ENCODE measurements at regions not wholly inside any gene's neighbourhood (a gene's known extent, or its start where the extent isn't known, plus 50 kb on each side); places are given as distances from the start of the nearest gene placed in this dataset.

GRCh38 chr14:65243766-65244442 lies 141.6 kb upstream of the MAX start:
- no peak for DNase-seq (ENCODE audit: low read depth in 4 of 4, low spot score in 3 of 4)

- DNase-seq (ENCODE audit: low read depth in 4 of 4, low spot score in 3 of 4), result no peak
These were observed 147.3 kb upstream of the MAX start for GRCh38 chr14:65249471-65250161.

- no peak for DNase-seq (ENCODE audit: low read depth in 4 of 4, low spot score in 3 of 4)
These were observed 147.8 kb upstream of the MAX start for GRCh38 chr14:65250162-65250495.

GRCh38 chr14:65251213-65251612 lies 148.9 kb upstream of the MAX start:
- no peak for DNase-seq (ENCODE audit: low read depth in 4 of 4, low spot score in 3 of 4)

GRCh38 chr14:65252482-65253255 lies 150.4 kb upstream of the MAX start:
- no peak for DNase-seq (ENCODE audit: low read depth in 4 of 4, low spot score in 3 of 4)

- DNase-seq (ENCODE audit: low read depth in 4 of 4, low spot score in 3 of 4), result no peak
These were observed 152.8 kb upstream of the MAX start for GRCh38 chr14:65255029-65255545.

GRCh38 chr14:65255583-65256461 lies 153.5 kb upstream of the MAX start:
- DNase-seq (ENCODE audit: low read depth in 4 of 4, low spot score in 3 of 4), result peak; percentile 16 to 57 (median 41)

GRCh38 chr14:65256714-65257113 lies 154.4 kb upstream of the MAX start:
- DNase-seq (ENCODE audit: low read depth in 4 of 4, low spot score in 3 of 4), result no peak

GRCh38 chr14:65257425-65257824 lies 155.1 kb upstream of the FUT8 start:
- no peak for DNase-seq (ENCODE audit: low read depth in 4 of 4, low spot score in 3 of 4)

GRCh38 chr14:65258391-65258790 lies 154.1 kb upstream of the FUT8 start:
- no peak for DNase-seq (ENCODE audit: low read depth in 4 of 4, low spot score in 3 of 4)

GRCh38 chr14:65259000-65259399 lies 153.5 kb upstream of the FUT8 start:
- no peak for DNase-seq (ENCODE audit: low read depth in 4 of 4, low spot score in 3 of 4)

- no peak for DNase-seq (ENCODE audit: low read depth in 4 of 4, low spot score in 3 of 4)
These were observed 151.7 kb upstream of the FUT8 start for GRCh38 chr14:65260786-65261185.

- DNase-seq (ENCODE audit: low read depth in 4 of 4, low spot score in 3 of 4), result no peak
These were observed 151.1 kb upstream of the FUT8 start for GRCh38 chr14:65261425-65261920.

GRCh38 chr14:65261946-65262345 lies 150.6 kb upstream of the FUT8 start:
- DNase-seq (ENCODE audit: low read depth in 4 of 4, low spot score in 3 of 4), result no peak

- no peak for DNase-seq (ENCODE audit: low read depth in 4 of 4, low spot score in 3 of 4)
These were observed 149.2 kb upstream of the FUT8 start for GRCh38 chr14:65263177-65263788.

GRCh38 chr14:65267856-65268255 lies 144.7 kb upstream of the FUT8 start:
- DNase-seq (ENCODE audit: low read depth in 4 of 4, low spot score in 3 of 4), result no peak

- DNase-seq (ENCODE audit: low read depth in 4 of 4, low spot score in 3 of 4), result no peak
These were observed 143.9 kb upstream of the FUT8 start for GRCh38 chr14:65268594-65268993.

- no peak for DNase-seq (ENCODE audit: low read depth in 4 of 4, low spot score in 3 of 4)
These were observed 142.8 kb upstream of the FUT8 start for GRCh38 chr14:65269732-65270131.

GRCh38 chr14:65277027-65277426 lies 135.5 kb upstream of the FUT8 start:
- no peak for DNase-seq (ENCODE audit: low read depth in 4 of 4, low spot score in 3 of 4)
